RKO (cell line): ENCODE measurements at regions not wholly inside any gene's neighbourhood (a gene's known extent, or its start where the extent isn't known, plus 50 kb on each side); places are given as distances from the start of the nearest gene placed in this dataset.
"Not testable (repeated sequence)": the region's sequence is repeated elsewhere in the genome, so short reads cannot be mapped to it uniquely, and the experiment has no call there.

ENCODE experiments used
- DNase-seq: peaks from one replicate; pipeline ENCODE4 v3.0.0-alpha.2; 2016; ENCODE audit warnings: low spot score

GRCh38 chr4:132094017-132094416, 1055.1 kb upstream of the PCDH10 start:
- DNase-seq: no peak

DNA sequence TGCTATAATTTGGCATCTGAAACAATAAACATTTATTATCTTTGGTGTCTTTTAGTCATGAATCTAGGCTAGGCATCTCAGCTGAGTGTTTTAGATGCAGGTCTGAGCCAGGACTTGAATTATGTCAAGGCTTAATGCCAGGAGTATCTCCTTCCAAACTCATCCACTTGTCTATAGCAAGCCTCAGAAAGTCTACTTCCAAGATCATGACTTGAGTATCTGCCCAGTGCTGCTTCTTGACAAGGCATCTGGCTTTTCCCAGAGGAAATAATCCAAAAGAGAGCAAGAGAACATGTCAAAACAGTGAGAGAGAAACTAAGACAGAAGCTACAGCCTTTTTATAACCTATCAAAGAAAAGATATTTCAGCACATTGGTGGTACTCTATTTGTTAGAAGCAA, 1052.1 kb upstream of the PCDH10 start:
- no peak for DNase-seq

- DNase-seq: no peak
Observed at GRCh38 chr4:132101526-132101925, 1047.6 kb upstream of the PCDH10 start.

DNA sequence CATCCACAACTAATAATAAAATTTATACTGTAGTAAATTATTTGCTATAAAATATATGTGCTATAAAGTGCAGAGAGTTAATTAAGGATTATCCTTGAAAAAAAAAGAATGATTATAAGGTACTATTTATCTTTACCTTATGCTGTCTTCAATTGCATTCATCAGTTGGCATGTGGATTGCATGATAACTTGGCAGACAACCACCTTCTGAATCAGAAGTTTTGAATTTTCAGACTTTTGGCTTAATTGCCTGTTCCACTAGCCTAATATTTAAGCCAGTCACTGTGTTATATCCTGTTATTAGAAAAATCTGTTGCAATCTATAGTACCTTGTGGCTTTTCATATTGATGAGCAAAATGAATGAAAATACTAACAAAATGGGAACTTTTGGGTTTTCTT, 1040.3 kb upstream of the PCDH10 start:
- DNase-seq: peak; percentile 16

- DNase-seq: no peak
Observed at GRCh38 chr4:132114885-132115284, 1034.2 kb upstream of the PCDH10 start.

- DNase-seq: not testable (repeated sequence)
Observed at GRCh38 chr4:132122741-132123140, 1026.4 kb upstream of the PCDH10 start.

DNA sequence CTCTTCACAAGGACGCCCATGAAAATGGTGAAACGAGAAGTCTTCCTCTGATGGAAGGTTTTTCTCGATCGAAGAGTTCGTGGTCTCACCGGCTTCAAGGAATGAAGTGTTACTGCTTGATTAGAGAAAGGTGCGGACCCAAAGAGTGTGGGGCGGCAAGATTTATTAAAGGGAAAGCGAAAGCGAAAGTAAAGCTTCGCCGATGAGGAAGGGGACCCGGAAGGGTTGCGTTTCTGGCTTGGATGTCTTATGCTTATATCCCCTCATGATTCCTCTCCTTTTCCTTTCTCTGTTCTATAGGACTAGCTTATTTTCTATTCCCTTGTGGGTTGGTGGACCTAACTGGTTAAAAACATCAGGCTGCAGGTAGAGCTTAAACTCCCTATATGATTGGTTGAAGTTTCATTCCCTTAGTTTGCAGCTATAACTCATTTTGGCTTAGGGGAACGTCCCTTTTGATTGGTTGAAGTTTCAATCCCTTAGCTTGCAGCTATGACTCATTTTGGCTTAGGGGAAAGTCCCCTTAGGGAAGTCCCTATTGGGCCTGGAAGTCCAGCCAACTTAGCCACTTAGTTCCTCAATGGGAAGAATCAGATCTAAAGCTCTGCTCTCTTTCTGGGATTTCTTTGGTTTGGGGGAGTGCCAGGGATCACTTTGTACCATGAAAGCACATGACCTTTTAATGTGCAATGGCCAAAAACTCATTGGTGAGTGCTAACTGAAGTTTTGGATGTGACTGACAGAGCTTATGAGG, 1025.0 kb upstream of the PCDH10 start:
- no peak for DNase-seq

DNA sequence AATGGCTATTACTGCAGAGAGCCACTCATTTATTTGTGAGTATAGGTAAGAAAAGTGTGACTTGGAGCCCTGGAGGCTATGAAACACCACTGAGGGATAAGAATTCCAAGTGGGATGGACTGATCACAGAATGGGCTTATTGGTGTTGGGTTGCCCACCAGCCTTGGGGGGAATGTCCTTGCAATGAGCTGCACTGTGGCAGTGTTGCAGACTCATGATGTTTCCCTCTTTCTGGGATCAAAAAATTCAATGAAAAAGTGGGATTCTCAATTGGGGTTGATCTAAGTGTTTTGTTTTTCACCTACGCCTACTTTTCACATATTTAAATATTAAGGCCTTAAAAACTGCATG, 1024.5 kb upstream of the PCDH10 start:
- DNase-seq: no peak

DNA sequence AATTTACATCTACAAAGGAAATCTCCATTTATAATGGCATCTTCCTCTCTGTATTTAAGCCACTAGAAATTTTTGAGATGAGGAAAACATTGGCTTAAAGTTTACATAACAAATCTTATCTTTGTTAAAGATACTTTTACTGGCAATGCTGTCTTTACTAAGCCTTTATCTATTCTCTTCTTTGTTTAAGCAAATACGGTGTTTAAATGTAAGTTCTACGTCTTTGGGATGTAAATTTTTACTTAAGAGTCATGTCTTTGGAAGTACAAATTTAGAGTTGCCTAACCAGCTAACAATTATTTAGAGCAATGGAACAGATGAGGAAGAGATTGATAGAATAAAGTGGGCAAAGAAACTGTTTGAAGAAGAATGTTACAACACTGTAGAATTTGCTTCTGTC, 1024.0 kb upstream of the PCDH10 start:
- DNase-seq: no peak

DNA sequence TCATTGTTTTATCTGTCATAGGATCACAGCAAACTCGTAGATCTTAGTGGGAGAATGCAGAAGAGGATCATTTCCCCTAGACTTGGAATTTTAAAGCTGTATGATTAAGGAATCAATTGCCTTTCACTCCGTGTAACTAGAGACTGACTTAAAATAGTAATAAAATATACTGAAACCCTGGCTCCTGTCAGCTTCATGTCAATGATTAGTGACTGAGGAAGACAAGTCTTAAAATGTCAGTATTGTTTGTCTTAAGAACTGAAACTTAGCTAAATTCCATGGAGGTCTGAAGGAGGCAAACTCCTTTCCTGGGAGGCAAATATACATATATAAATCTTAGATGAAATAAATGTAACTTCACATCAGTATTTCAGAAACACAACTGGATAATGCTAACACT, 1016.7 kb upstream of the PCDH10 start:
- no peak for DNase-seq

DNA sequence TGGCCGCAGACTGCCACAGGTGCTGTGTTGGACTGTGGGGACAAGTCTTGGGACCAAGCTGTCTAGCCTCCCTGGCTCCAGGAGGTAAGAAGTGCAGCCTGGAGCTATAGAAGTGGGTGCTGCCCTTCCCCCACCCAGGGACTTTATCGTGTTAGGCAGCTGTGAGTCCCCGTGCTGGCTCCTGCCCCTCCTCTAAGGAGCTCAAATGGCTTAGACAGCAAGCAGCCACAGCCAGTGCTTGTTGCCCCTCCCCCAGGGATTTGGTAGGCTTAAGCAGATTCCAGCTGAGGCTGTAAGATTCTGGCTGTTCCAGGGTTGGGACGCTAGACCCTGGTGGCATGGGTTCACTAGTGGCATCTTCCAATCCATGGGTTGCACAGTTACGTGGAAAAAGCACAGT, 979.4 kb upstream of the PCDH10 start:
- no peak for DNase-seq

DNA sequence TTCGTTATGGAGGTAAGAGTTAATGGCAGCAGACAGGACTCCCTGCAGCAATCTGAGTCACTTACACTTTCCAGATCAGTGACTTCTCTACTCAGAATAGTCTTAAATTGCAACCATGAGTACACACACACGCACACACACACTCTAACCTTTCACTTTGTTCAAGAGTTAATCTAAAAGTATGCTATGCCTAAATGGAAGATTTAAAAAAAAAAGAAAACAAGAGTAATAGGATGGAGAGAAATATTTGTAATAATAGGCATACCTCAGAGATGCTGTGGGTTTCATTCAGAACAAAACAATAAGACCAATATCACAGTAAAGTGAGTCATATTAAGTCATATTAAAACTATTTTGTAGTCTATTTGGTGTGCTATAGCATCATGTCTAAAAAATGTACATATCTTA, 969.1 kb upstream of the PCDH10 start:
- peak; percentile 4 for DNase-seq

- no peak for DNase-seq
Observed at GRCh38 chr4:132195176-132195575, 953.9 kb upstream of the PCDH10 start.

GRCh38 chr4:132203618-132204017, 945.5 kb upstream of the PCDH10 start:
- DNase-seq: no peak

DNA sequence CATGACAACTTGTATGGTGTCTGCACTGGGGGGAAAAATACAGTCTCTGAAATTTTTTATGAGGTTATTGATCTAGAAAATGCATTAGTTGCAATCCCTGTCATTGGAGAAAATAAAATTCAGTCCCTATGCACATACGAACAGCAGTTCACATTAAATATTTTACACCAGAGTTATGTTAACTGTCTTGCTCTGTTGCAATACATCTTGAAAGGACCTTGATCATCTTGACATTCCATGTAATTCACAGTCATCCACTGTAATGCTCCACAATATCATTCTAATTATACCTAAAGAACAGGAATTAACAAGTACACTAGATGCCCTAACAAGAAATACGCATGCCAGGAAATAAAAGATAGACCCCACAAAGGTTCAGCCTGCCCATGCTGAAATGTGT, 934.6 kb upstream of the PCDH10 start:
- DNase-seq: no peak

- no peak for DNase-seq
Observed at GRCh38 chr4:132218406-132218805, 930.7 kb upstream of the PCDH10 start.

DNA sequence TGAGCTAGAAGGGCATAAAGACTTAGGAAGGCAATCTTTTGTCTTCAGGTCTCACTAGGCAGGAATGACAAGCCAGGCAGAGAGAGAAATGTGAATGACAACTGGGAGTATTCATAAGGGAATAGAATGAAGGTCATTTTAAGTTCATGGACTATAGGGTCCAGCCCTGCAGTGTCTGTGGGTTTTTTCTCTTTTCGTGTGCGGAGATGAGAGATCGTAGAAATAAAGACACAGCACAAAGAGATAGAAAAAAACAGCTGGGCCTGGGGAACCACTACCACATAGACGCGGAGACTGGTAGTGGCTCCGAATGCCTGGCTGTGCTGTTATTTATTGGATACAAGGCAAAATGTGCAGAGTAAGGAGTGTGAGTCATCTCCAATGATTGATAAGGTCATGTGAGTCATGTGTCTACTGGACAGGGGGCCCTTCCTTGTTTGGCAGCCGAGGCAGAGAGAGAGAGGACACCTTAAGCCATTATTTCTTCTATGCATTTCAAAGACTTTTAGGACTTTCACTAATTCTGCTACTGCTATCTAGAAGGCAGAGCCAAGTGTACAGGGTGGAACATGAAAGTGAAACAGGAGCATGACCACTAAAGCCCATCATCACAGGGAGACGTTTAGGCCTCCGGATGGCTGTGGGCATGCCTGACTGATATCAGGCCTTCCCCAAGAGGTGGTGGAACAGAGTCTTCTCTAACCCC, 921.8 kb upstream of the PCDH10 start:
- DNase-seq: no peak

DNA sequence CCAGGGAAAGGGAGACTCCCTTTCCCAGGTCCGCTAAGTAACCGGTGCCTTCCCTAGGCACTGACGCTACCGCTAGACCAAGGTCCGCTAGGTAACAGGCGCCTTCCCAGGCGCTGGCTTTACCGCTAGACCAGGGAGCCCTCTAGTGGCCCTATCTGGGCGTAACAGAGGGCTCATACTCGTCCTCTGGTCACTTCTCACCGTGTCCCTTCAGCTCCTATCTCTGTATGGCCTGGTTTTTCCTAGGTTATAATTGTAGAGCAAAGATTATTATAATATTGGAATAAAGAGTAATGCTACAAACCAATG, 921.3 kb upstream of the PCDH10 start:
- DNase-seq: not testable (repeated sequence)

GRCh38 chr4:132228676-132229075, 920.4 kb upstream of the PCDH10 start:
- no peak for DNase-seq

DNA sequence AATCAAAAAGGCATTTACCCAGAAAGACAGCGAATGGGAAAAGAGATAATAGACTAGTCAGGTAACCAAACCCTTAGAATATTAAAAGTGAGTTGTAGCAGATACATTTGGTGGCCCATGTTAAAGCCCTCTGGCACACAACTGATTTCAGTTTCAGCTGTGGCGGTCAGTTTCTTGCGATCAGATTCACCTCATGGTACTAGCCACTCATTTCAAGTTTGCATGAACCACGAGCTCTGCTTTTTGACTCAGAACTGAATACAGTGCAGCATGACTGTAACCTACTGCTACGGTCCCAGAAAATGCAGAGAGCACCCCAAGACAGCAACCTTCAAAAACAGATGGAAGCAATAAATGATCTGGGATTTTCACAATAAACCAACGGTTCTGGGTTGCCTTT, 919.1 kb upstream of the PCDH10 start:
- DNase-seq: no peak

GRCh38 chr4:132238697-132239096, 910.4 kb upstream of the PCDH10 start:
- no peak for DNase-seq

DNA sequence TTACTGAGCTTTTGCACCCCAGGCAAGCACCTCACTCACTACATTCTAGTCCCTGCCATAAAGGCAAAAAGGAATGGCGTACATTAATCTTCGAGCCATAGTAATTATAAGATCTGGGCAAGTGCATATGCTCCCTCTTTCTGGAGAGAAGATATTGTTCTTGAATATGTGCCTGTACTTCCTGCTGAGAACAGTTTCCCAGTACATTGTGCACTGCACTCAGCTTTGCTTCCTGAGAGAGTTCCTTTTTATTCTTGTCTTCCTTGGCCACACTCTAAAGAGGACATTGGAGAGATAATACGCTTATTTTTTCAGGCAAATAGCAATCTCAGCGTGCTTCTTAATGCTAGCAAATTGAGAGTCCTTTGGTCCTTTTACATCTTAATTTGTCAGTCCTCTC, 909.0 kb upstream of the PCDH10 start:
- no peak for DNase-seq

- DNase-seq: no peak
Observed at GRCh38 chr4:132245319-132245718, 903.8 kb upstream of the PCDH10 start.

DNA sequence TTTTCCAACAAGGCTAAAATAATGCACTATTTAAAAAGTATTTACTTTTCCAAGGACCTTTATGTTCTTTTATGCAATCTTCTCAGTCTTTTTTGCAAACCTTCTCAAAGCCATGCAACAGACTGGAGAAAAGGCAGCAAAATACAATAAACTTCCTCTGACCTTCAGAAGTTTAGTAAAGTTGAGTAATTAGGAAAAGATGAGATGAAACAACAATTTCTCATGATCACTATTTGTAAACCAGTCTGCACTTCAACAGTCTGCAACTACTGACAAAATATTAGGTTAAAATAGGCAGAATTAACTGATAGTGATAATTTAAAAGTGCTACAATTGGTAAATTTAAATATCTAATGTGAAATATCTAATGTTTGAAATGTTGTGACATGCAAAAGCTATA, 884.9 kb upstream of the PCDH10 start:
- no peak for DNase-seq
